T-helper 1 cell treated with Interleukin-12 subunit alpha and Interleukin-12 subunit beta and Interleukin-4 antibody, amounts not matched to agents 30 μg/mL and 1 μg/mL, for 36 hours (primary cell): ENCODE measurements at regions not wholly inside any gene's neighbourhood (a gene's known extent, or its start where the extent isn't known, plus 50 kb on each side); places are given as distances from the start of the nearest gene placed in this dataset.
"Not testable (repeated sequence)": the region's sequence is repeated elsewhere in the genome, so short reads cannot be mapped to it uniquely, and the experiment has no call there.

Source experiments
- H3K27ac Mint-ChIP-seq: one replicate; pipeline ENCODE4 v1.8.0; 2021; ENCODE audit warnings: mild to moderate bottlenecking, mixed read lengths
- H3K27me3 Mint-ChIP-seq: one replicate; pipeline ENCODE4 v1.8.0; 2021; ENCODE audit warnings: low read depth, mixed read lengths
- H3K36me3 Mint-ChIP-seq: one replicate; pipeline ENCODE4 v1.8.0; 2021; ENCODE audit warnings: low read depth, mixed read lengths
- H3K4me1 Mint-ChIP-seq: one replicate; pipeline ENCODE4 v1.8.0; 2021; ENCODE audit warnings: low read depth, mixed read lengths
- H3K4me3 Mint-ChIP-seq: one replicate; pipeline ENCODE4 v1.8.0; 2021; ENCODE audit warnings: mild to moderate bottlenecking, moderate library complexity, mixed read lengths
- H3K9me3 Mint-ChIP-seq: one replicate; pipeline ENCODE4 v1.8.0; 2021; ENCODE audit warnings: mixed read lengths

DNA sequence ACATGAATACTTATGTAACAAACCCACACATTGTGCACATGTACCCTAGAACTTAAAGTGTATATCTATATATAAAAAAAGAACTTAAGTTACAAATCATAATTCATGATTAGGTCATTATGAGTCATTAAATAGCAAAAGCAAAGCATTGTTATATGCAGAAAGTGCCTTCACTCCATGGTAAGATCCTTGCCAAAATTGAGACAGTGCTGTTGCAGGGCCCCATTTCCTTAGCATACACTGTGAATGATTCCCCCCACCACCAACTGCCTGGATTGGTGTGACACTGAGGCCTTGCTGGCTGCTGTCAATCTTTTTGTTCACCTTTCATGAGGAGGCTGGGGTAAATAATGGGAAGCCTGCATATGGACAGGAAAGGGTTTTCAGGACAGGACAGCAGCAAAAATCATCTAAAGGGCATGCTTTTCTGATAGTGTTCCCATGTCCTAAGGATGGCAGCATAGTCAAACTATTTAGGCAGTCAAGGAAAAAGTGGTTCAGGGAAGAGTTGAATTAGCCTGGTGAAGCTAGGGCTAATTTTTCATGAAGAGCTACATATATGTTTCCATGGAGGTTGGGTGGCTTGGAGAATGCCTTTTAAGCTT lies 188.2 kb upstream of the ASCC3 start:
- H3K9me3 Mint-ChIP-seq, result peaks cover 18% of the 10 kb centered on the region
- no peak overlapping the region for H3K27ac Mint-ChIP-seq
- H3K4me3 Mint-ChIP-seq, result no peak overlapping the region
- no peaks in the 10 kb centered on the region for H3K4me1 Mint-ChIP-seq
- H3K36me3 Mint-ChIP-seq, result no peaks in the 10 kb centered on the region
- no peaks in the 10 kb centered on the region for H3K27me3 Mint-ChIP-seq

DNA sequence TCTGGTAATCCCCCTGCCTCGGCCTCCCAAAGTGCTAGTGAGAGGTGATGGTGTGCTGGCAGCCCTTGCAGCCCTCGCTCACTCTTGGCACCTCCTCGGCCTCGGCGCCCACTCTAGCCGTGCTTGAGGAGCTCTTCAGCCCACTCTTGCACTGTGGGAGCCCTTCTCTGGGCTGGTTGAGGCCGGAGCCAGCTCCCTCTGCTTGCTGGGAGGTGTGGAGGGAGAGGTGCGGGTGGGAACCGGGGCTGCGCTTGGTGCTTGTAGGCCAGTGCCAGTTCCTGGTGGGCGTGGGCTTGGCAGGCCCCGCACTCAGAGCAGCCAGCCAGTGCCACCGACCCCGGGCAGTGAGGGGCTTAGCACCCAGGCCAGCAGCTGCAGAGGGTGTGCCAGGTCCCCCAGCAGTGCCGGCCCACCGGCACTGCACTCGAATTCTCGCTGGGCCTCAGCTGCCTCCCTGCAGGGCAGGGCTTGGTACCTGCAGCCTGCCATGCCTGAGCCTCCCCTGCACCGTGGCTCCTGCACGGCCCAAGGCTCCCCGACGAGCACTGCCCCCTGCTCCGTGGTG lies 189.0 kb upstream of the ASCC3 start:
- H3K27me3 Mint-ChIP-seq, result no peaks in the 10 kb centered on the region
- H3K4me1 Mint-ChIP-seq, result no peaks in the 10 kb centered on the region
- H3K9me3 Mint-ChIP-seq, result peaks cover 12% of the 10 kb centered on the region

DNA sequence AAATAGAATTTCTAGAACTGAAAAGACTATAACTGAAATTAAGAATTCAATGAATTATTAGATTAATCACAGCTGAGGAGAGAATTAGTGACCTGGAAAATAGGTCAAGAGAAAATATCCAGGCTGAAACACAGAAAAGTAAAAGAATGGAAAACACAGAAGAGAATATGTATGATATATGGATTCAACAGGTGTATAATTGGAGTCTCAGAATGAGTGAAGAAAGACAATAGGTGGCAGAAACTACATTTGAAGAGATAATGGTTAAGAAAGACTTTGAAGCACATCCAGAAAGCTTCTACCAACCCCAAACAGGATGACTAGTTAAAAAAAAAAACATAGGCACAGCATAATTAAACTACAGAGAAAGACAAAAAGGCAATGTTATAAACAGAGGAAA lies 196.2 kb upstream of the ASCC3 start:
- Mint-ChIP-seq H3K9me3 (no peaks in the 10 kb centered on the region), H3K36me3 (no peaks in the 10 kb centered on the region), H3K4me3 (no peak overlapping the region), H3K27ac (no peak overlapping the region), H3K4me1 (no peaks in the 10 kb centered on the region), H3K27me3 (no peaks in the 10 kb centered on the region)

More for the DNA sequence above, 189.0 kb upstream of the ASCC3 start:
- no peaks in the 10 kb centered on the region for H3K36me3 Mint-ChIP-seq
- H3K4me3 Mint-ChIP-seq, result no peak overlapping the region
- no peak overlapping the region for H3K27ac Mint-ChIP-seq

- H3K27me3 Mint-ChIP-seq, result no peaks in the 10 kb centered on the region
- no peaks in the 10 kb centered on the region for H3K4me1 Mint-ChIP-seq
- H3K27ac Mint-ChIP-seq, result no peak overlapping the region
- H3K36me3 Mint-ChIP-seq, result no peaks in the 10 kb centered on the region
- H3K4me3 Mint-ChIP-seq, result no peak overlapping the region
- H3K9me3 Mint-ChIP-seq, result no peaks in the 10 kb centered on the region
These were observed 198.7 kb upstream of the ASCC3 start for GRCh38 chr6:101079696-101080270.

DNA sequence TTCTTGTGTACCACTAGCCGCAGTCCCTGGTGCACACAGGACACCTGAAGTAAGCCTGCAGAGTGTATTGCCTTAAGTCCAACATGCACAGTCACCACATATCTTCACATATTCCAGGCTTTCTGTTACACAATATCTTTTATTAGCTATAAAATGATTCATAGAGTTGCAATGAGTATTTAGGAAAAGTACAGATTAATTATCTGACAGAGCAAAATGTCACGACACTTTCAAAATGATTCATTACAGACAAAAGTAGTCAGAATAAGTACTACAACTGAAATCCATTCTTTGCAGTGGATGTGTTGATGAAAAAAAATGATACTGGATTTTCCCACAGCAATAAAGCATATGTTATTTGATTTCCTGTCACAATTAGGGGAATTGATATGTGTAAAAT lies 199.5 kb upstream of the ASCC3 start:
- Mint-ChIP-seq H3K36me3 (no peaks in the 10 kb centered on the region), H3K9me3 (no peaks in the 10 kb centered on the region), H3K4me3 (no peak overlapping the region), H3K27ac (no peak overlapping the region), H3K27me3 (no peaks in the 10 kb centered on the region), H3K4me1 (no peaks in the 10 kb centered on the region)

GRCh38 chr6:101083533-101084175 lies 202.5 kb upstream of the ASCC3 start:
- Mint-ChIP-seq H3K27me3 (no peaks in the 10 kb centered on the region), H3K9me3 (no peaks in the 10 kb centered on the region), H3K27ac (no peak overlapping the region)

GRCh38 chr6:101085327-101085726 lies 204.2 kb upstream of the ASCC3 start:
- H3K27ac Mint-ChIP-seq, result no peak overlapping the region
- no peaks in the 10 kb centered on the region for H3K9me3 Mint-ChIP-seq
- H3K27me3 Mint-ChIP-seq, result no peaks in the 10 kb centered on the region
- H3K36me3 Mint-ChIP-seq, result no peaks in the 10 kb centered on the region
- no peaks in the 10 kb centered on the region for H3K4me1 Mint-ChIP-seq
- no peak overlapping the region for H3K4me3 Mint-ChIP-seq

More at GRCh38 chr6:101083533-101084175, 202.5 kb upstream of the ASCC3 start:
- H3K36me3 Mint-ChIP-seq, result no peaks in the 10 kb centered on the region
- H3K4me3 Mint-ChIP-seq, result no peak overlapping the region
- no peaks in the 10 kb centered on the region for H3K4me1 Mint-ChIP-seq

- Mint-ChIP-seq H3K4me1 (no peaks in the 10 kb centered on the region), H3K27me3 (no peaks in the 10 kb centered on the region)
These were observed 205.3 kb upstream of the ASCC3 start for GRCh38 chr6:101086473-101086872.

DNA sequence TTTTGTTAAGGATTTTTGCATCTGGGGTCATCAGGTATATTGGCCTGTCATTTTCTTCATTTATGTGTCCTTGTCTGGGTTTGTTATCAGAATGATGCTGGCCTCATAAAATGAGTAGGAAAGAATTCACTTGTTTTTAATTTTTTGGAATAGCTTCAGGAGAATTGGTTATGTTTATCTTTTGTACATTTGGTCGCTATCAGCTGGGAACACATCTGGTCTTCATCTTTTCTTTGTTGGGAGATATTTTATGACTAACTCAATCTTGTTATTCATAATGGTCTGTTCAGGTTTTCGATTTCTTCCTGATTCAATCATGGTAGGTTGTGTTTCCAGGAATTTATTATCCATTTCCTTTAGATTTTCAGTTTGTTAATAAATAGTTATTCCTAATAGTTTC lies 207.5 kb upstream of the ASCC3 start:
- no peaks in the 10 kb centered on the region for H3K4me1 Mint-ChIP-seq
- no peaks in the 10 kb centered on the region for H3K27me3 Mint-ChIP-seq

More at GRCh38 chr6:101086473-101086872, 205.3 kb upstream of the ASCC3 start:
- Mint-ChIP-seq H3K4me3 (no peak overlapping the region), H3K9me3 (peaks cover 10% of the 10 kb centered on the region), H3K27ac (no peak overlapping the region), H3K36me3 (no peaks in the 10 kb centered on the region)

GRCh38 chr6:101089640-101090039 lies 208.5 kb upstream of the ASCC3 start:
- Mint-ChIP-seq H3K36me3 (no peaks in the 10 kb centered on the region), H3K27me3 (no peaks in the 10 kb centered on the region), H3K4me3 (no peak overlapping the region), H3K4me1 (no peaks in the 10 kb centered on the region), H3K9me3 (peaks cover 15% of the 10 kb centered on the region), H3K27ac (no peak overlapping the region)

More for the DNA sequence above, 207.5 kb upstream of the ASCC3 start:
- Mint-ChIP-seq H3K27ac (no peak overlapping the region), H3K36me3 (no peaks in the 10 kb centered on the region), H3K4me3 (no peak overlapping the region), H3K9me3 (peaks cover 15% of the 10 kb centered on the region)

- Mint-ChIP-seq H3K27me3 (no peaks in the 10 kb centered on the region), H3K36me3 (no peaks in the 10 kb centered on the region), H3K4me1 (no peaks in the 10 kb centered on the region), H3K4me3 (no peak overlapping the region), H3K27ac (no peak overlapping the region), H3K9me3 (peaks cover 15% of the 10 kb centered on the region)
These were observed 209.2 kb upstream of the ASCC3 start for GRCh38 chr6:101090281-101090680.

GRCh38 chr6:101098605-101099004 lies 217.5 kb upstream of the ASCC3 start:
- H3K27ac Mint-ChIP-seq, H3K4me1 Mint-ChIP-seq: not testable (repeated sequence)

DNA sequence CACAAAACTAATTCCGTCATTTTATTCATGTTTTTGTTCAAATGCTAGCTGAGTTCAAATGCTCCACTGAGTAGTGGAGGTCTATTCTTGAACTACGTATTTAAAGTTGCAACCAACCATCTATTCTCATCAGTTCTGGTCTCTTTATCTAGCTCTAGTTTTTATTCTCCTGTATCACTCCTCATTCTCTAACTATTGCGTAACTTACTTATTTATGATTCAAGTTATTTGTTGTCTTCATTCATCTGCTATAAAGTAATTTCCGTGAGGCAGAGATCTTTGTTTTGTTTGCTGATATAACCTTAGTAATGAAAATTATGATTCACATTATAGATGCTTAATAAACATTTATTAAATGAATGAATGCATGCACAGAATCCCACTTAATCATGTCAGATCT lies 221.6 kb upstream of the ASCC3 start:
- H3K36me3 Mint-ChIP-seq, result no peaks in the 10 kb centered on the region
- H3K27me3 Mint-ChIP-seq, result no peaks in the 10 kb centered on the region
- H3K4me1 Mint-ChIP-seq, result no peaks in the 10 kb centered on the region
- H3K9me3 Mint-ChIP-seq, result no peaks in the 10 kb centered on the region
- no peak overlapping the region for H3K27ac Mint-ChIP-seq
- no peak overlapping the region for H3K4me3 Mint-ChIP-seq

More at GRCh38 chr6:101098605-101099004, 217.5 kb upstream of the ASCC3 start:
- not testable (repeated sequence) for H3K4me3 Mint-ChIP-seq, H3K27me3 Mint-ChIP-seq, H3K9me3 Mint-ChIP-seq, H3K36me3 Mint-ChIP-seq

GRCh38 chr6:101108286-101108685 lies 227.2 kb upstream of the ASCC3 start:
- no peaks in the 10 kb centered on the region for H3K9me3 Mint-ChIP-seq
- no peak overlapping the region for H3K27ac Mint-ChIP-seq
- no peaks in the 10 kb centered on the region for H3K27me3 Mint-ChIP-seq
- no peaks in the 10 kb centered on the region for H3K36me3 Mint-ChIP-seq
- H3K4me3 Mint-ChIP-seq, result no peak overlapping the region
- H3K4me1 Mint-ChIP-seq, result no peaks in the 10 kb centered on the region

DNA sequence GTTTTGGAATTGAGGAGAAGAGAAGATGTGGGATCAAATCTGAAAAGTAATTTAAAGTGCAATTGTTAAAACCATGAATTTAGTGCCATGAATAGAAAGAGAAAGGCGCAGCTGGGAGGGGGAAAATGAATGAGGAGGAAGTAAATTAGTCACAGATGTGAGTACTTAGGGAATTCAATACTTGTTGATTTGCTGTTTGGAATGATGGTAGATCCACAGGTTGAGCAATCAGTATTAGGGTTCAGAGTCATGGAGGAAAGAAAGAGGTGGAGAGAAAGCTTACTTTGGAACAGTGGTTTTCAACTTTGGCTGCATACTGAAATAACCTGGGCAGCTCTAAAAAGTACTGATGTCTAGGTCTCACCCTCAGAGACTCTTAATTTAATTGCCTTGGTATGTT lies 229.7 kb upstream of the ASCC3 start:
- no peaks in the 10 kb centered on the region for H3K36me3 Mint-ChIP-seq

More for the DNA sequence above, 229.7 kb upstream of the ASCC3 start:
- no peaks in the 10 kb centered on the region for H3K4me1 Mint-ChIP-seq
- H3K27me3 Mint-ChIP-seq, result no peaks in the 10 kb centered on the region
- no peak overlapping the region for H3K27ac Mint-ChIP-seq
- no peak overlapping the region for H3K4me3 Mint-ChIP-seq
- H3K9me3 Mint-ChIP-seq, result no peaks in the 10 kb centered on the region
